ENCODE measurements at regions not wholly inside any gene's neighbourhood (a gene's known extent, or its start where the extent isn't known, plus 50 kb on each side); places are given as distances from the start of the nearest gene placed in this dataset.
"Not testable (repeated sequence)": the region's sequence is repeated elsewhere in the genome, so short reads cannot be mapped to it uniquely, and the experiment has no call there.

- no peak overlapping the region for H3K4me3 ChIP-seq (ENCODE audit: low read length)
- TF ChIP-seq CTCF (conservative IDR thresholded peaks at IDR 0.05; ENCODE audit: low read depth, low read length) = no peak
- DNase-seq (ENCODE audit: low read depth) = no peak
These were observed 621.2 kb upstream of the FBXO33 start for GRCh38 chr14:40053416-40053815.

GRCh38 chr14:40028991-40029390 lies 596.8 kb upstream of the FBXO33 start:
- no peak for DNase-seq (ENCODE audit: low read depth)
- no peak for TF ChIP-seq CTCF (conservative IDR thresholded peaks at IDR 0.05; ENCODE audit: low read depth, low read length)
- H3K4me3 ChIP-seq (ENCODE audit: low read length) = no peak overlapping the region

GRCh38 chr14:40025101-40025500 lies 592.9 kb upstream of the FBXO33 start:
- no peak for TF ChIP-seq CTCF (conservative IDR thresholded peaks at IDR 0.05; ENCODE audit: low read depth, low read length)
- H3K4me3 ChIP-seq (ENCODE audit: low read length) = no peak overlapping the region
- DNase-seq (ENCODE audit: low read depth) = no peak

GRCh38 chr14:40010961-40011360 lies 578.7 kb upstream of the FBXO33 start:
- TF ChIP-seq CTCF (conservative IDR thresholded peaks at IDR 0.05; ENCODE audit: low read depth, low read length) = no peak
- DNase-seq (ENCODE audit: low read depth) = no peak

GRCh38 chr14:40009771-40010170 lies 577.5 kb upstream of the FBXO33 start:
- DNase-seq (ENCODE audit: low read depth) = no peak
- TF ChIP-seq CTCF (conservative IDR thresholded peaks at IDR 0.05; ENCODE audit: low read depth, low read length) = no peak

More at GRCh38 chr14:40010961-40011360, 578.7 kb upstream of the FBXO33 start:
- no peak overlapping the region for H3K4me3 ChIP-seq (ENCODE audit: low read length)

GRCh38 chr14:40008345-40008744 lies 576.1 kb upstream of the FBXO33 start:
- not testable (repeated sequence) for DNase-seq (ENCODE audit: low read depth); H3K4me3 ChIP-seq (ENCODE audit: low read length)

More at GRCh38 chr14:40009771-40010170, 577.5 kb upstream of the FBXO33 start:
- no peak overlapping the region for H3K4me3 ChIP-seq (ENCODE audit: low read length)

GRCh38 chr14:40004871-40005500 lies 572.8 kb upstream of the FBXO33 start:
- H3K4me3 ChIP-seq (ENCODE audit: low read length) = no peak overlapping the region
- no peak for DNase-seq (ENCODE audit: low read depth)
- no peak for TF ChIP-seq CTCF (conservative IDR thresholded peaks at IDR 0.05; ENCODE audit: low read depth, low read length)
